ENCODE measurements at regions not wholly inside any gene's neighbourhood (a gene's known extent, or its start where the extent isn't known, plus 50 kb on each side); places are given as distances from the start of the nearest gene placed in this dataset.

DNA sequence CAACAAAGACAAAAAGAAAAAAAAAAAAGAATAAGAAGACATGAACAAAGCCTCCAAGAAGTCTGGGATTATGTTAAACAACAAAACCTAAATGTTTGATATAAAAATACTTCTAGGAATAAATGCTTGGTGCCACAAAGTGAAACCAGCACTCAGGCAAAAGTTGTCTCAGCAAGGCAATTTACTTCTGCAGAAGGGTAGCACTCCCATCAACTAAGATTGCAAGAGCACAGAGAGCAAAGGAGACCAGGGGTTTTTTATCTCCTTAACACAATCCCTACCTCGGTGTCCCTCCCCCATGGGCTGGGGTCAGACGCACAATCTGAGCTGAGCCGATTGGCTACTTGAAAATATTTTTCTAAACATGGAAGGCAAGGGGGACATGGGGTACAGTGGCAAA, 381.3 kb upstream of the SLC24A2 start:
- TF ChIP-seq, protein P1, sequence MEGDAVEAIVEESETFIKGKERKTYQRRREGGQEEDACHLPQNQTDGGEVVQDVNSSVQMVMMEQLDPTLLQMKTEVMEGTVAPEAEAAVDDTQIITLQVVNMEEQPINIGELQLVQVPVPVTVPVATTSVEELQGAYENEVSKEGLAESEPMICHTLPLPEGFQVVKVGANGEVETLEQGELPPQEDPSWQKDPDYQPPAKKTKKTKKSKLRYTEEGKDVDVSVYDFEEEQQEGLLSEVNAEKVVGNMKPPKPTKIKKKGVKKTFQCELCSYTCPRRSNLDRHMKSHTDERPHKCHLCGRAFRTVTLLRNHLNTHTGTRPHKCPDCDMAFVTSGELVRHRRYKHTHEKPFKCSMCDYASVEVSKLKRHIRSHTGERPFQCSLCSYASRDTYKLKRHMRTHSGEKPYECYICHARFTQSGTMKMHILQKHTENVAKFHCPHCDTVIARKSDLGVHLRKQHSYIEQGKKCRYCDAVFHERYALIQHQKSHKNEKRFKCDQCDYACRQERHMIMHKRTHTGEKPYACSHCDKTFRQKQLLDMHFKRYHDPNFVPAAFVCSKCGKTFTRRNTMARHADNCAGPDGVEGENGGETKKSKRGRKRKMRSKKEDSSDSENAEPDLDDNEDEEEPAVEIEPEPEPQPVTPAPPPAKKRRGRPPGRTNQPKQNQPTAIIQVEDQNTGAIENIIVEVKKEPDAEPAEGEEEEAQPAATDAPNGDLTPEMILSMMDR (conservative IDR thresholded peaks at IDR 0.05) = no peak
- no peak for TF ChIP-seq ZFX (IDR thresholded peaks at IDR 0.05)

Measured in C4-2B (cell line).